AG09309 (cell line): ENCODE measurements at regions not wholly inside any gene's neighbourhood (a gene's known extent, or its start where the extent isn't known, plus 50 kb on each side); places are given as distances from the start of the nearest gene placed in this dataset.
"Not testable (repeated sequence)": the region's sequence is repeated elsewhere in the genome, so short reads cannot be mapped to it uniquely, and the experiment has no call there.

Experiments
- DNase-seq: peaks from one replicate; pipeline ENCODE4 v3.0.0-alpha.2; 2010; ENCODE audit warnings: low read depth
- H3K4me3 ChIP-seq: 2 replicates; pipeline ENCODE4 v1.5.1; 2011; ENCODE audit warnings: mild to moderate bottlenecking, low read depth, low read length, moderate library complexity; ENCODE audit not compliant: control insufficient read depth
- CTCF ChIP-seq: IDR thresholded peaks from 2 replicates; pipeline ENCODE4 v1.5.1; 2011; ENCODE audit warnings: mild to moderate bottlenecking, low read depth, low read length, inconsistent platforms; ENCODE audit not compliant: insufficient read depth, control insufficient read depth; ENCODE audit errors: missing control alignments

DNA sequence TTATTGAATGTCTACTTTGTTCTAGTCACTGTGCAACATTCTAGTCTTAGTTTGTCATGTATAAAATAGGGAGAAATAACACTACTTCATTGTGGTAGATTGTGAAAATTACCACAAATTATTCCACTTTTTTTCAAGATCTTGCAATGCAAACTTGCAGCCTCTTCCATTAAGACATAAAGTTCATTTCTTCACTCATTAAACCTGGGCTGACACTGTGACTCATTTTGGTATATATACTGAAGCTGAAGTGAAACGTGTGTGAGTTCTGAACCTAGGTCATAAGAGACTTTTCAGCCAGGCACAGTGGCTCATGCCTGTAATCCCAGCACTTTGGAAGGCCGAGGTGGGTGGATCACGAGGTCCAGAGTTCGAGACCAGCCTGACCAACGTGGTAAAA lies 329.0 kb downstream of the BCKDHB start:
- DNase-seq: no peak
- TF ChIP-seq CTCF: no peak
- no peak overlapping the region for H3K4me3 ChIP-seq

DNA sequence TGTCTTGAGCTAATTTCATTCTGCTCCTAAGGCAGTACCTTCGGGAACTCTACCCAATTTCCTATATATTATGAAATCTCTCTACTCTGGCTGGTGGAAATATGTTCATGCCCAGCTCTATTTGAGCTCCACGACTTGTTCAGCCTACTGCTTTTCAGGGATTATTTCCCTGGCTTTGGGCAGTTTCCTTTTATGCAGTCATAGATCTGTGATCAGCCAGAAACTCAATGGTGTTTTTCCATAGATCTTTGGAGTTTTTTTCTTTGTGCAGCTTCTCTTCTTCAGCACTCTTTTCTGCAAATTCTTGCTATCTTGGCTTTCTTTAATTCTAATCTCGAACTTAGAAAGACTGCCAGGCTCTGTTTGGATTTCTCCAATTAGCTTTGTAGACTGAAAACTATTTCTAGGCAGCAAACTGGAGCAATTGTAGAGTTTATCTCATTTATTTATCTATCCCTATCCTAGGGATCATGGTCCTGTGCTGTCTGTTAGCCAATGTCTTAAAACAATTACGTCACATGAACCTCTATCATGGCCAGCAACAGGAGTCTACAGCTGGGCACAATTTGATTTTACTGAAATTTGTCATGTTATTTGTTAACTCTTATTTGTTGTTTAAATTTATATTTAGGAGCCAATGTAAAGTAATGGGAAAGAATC lies 328.4 kb downstream of the BCKDHB start:
- DNase-seq: no peak
- H3K4me3 ChIP-seq: no peak overlapping the region
- no peak for TF ChIP-seq CTCF

DNA sequence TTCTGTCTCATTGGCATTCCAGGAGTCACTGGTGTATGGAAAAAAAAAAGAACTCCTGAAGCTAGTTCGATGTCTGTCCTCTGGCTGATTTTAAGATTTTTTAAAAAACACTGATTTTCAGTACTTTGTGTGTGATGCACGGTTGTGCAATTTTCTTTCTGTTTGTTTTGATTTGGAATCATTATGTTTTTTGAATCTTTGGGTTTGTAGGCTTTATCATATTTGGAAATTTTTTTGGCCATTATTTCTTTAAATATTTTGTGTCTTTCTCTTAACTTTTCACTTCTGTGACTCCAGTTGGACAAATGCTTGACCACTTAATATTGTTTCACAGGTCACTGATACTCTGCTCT lies 327.2 kb downstream of the BCKDHB start:
- no peak for DNase-seq
- no peak for TF ChIP-seq CTCF
- no peak overlapping the region for H3K4me3 ChIP-seq

- no peak for TF ChIP-seq CTCF
- DNase-seq: no peak
- no peak overlapping the region for H3K4me3 ChIP-seq
Measured at GRCh38 chr6:80433010-80433672, 326.7 kb downstream of the BCKDHB start.

DNA sequence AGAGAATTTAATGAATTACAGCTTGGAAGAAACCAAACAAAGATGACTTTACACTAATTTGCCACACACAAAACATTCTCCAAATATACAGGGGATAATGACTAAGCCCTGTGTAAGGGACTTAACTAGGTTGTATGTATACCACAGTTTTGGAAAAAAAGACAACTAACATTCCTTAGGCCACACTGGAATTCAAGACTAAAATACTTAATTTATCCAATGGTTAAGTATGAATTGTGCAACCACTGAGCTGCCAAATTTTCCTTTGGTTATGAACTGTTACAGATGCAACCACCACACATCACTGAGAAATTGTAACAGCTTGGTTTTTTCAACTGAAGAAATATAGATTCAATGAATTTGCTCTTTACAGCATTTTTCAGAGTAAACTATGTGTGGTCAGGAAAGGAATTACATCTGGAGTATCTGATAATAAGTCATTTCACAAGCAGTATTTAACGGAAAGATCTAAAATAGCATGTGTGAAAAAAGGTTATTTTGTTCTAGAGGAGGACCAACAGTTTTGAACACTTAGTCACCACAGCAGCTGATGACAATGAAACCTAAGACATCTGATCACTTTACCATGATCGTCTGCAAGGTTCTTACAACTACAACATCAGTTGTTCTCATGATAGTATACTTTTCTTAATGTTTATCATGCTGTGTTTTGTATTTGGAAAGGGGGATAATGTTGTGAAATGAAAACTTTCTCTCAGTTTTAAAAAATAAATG lies 318.8 kb downstream of the BCKDHB start:
- no peak for TF ChIP-seq CTCF
- no peak overlapping the region for H3K4me3 ChIP-seq
- DNase-seq: peak; percentile 99

DNA sequence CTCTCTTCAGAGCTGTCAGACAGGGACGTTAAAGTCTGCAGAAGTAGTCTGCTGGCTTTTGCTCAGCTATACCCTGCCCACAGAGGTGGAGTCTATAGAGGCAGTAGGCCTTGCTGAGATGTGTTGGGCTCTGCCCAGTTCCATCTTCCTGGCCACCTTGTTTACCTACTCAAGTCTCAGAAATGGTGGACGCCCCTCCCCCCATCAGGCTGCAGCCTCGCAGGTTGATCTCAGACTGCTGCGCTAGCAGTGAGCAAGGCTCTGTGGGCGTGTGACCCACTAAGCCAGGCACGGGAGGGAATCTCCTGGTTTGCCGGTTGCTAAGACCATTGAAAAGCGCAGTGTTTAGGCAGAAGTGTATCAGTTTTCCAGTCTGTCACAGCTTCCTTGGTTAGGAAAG lies 305.0 kb downstream of the BCKDHB start:
- no peak overlapping the region for H3K4me3 ChIP-seq
- no peak for DNase-seq
- TF ChIP-seq CTCF: no peak

GRCh38 chr6:80407976-80408375 lies 301.5 kb downstream of the BCKDHB start:
- DNase-seq, H3K4me3 ChIP-seq: not testable (repeated sequence)
